GM21381 (cell line): ENCODE measurements at regions not wholly inside any gene's neighbourhood (a gene's known extent, or its start where the extent isn't known, plus 50 kb on each side); places are given as distances from the start of the nearest gene placed in this dataset.
"Not testable (repeated sequence)": the region's sequence is repeated elsewhere in the genome, so short reads cannot be mapped to it uniquely, and the experiment has no call there.

Experiments
- ATAC-seq: cut with Tn5 transposase; IDR thresholded peaks from one replicate; pipeline ENCODE4 v1.9.1; 2021; ENCODE audit warnings: mild to moderate bottlenecking, moderate library complexity; ENCODE audit not compliant: unreplicated experiment

- ATAC-seq, result no peak
Observed at GRCh38 chr16:61024180-61024900, 1011.9 kb downstream of the CDH8 start.

GRCh38 chr16:61014869-61015268 lies 1021.4 kb downstream of the CDH8 start:
- no peak for ATAC-seq

GRCh38 chr16:61007694-61008093 lies 1028.5 kb downstream of the CDH8 start:
- no peak for ATAC-seq

- ATAC-seq, result no peak
Observed at GRCh38 chr16:61005952-61006351, 1030.3 kb downstream of the CDH8 start.

- no peak for ATAC-seq
Observed at GRCh38 chr16:61002479-61003204, 1033.6 kb downstream of the CDH8 start.

GRCh38 chr16:60991886-60992285 lies 1044.4 kb downstream of the CDH8 start:
- no peak for ATAC-seq

GRCh38 chr16:60989592-60989991 lies 1046.6 kb downstream of the CDH8 start:
- ATAC-seq, result no peak

GRCh38 chr16:60979119-60979518 lies 1057.1 kb downstream of the CDH8 start:
- no peak for ATAC-seq

- no peak for ATAC-seq
Observed at GRCh38 chr16:60949800-60950199, 1086.4 kb downstream of the CDH8 start.

- no peak for ATAC-seq
Observed at GRCh38 chr16:60945225-60945624, 1091.0 kb downstream of the CDH8 start.

GRCh38 chr16:60936189-60936588 lies 1100.0 kb downstream of the CDH8 start:
- not testable (repeated sequence) for ATAC-seq

GRCh38 chr16:60932600-60932999 lies 1103.6 kb downstream of the CDH8 start:
- no peak for ATAC-seq

- ATAC-seq, result no peak
Observed at GRCh38 chr16:60930291-60930690, 1105.9 kb downstream of the CDH8 start.

- ATAC-seq, result no peak
Observed at GRCh38 chr16:60922920-60923319, 1113.3 kb downstream of the CDH8 start.

- no peak for ATAC-seq
Observed at GRCh38 chr16:60914334-60914733, 1121.9 kb downstream of the CDH8 start.

- ATAC-seq, result no peak
Observed at GRCh38 chr16:60907645-60908044, 1128.6 kb downstream of the CDH8 start.

GRCh38 chr16:60905811-60906210 lies 1130.4 kb downstream of the CDH8 start:
- no peak for ATAC-seq

GRCh38 chr16:60902114-60902513 lies 1134.1 kb downstream of the CDH8 start:
- no peak for ATAC-seq

- no peak for ATAC-seq
Observed at GRCh38 chr16:60882816-60883215, 1153.4 kb downstream of the CDH8 start.

- no peak for ATAC-seq
Observed at GRCh38 chr16:60852635-60853034, 1183.6 kb downstream of the CDH8 start.

- no peak for ATAC-seq
Observed at GRCh38 chr16:60821661-60822060, 1214.6 kb downstream of the CDH8 start.

- no peak for ATAC-seq
Observed at GRCh38 chr16:60820361-60820760, 1215.9 kb downstream of the CDH8 start.
